ENCODE measurements at regions not wholly inside any gene's neighbourhood (a gene's known extent, or its start where the extent isn't known, plus 50 kb on each side); places are given as distances from the start of the nearest gene placed in this dataset.

GRCh38 chr6:21898107-21898796 lies 304.7 kb downstream of the SOX4 start:
- no peaks in the 10 kb centered on the region for H3K27me3 ChIP-seq (ENCODE audit: low read depth, low read length)
- H3K9me3 ChIP-seq (ENCODE audit: control insufficient read depth in 1 of 2, low read length in 2 of 2) = no peaks in the 10 kb centered on the region
- no peak overlapping the region for H3K4me3 ChIP-seq (ENCODE audit: low read depth in 1 of 2, low read length in 2 of 2)
- no peaks in the 10 kb centered on the region for H3K4me1 ChIP-seq (ENCODE audit: control insufficient read depth in 1 of 2, insufficient read depth in 2 of 2, low read length in 2 of 2)
- no peak overlapping the region for H3K27ac ChIP-seq (ENCODE audit: low read length)
- no peaks in the 10 kb centered on the region for H3K36me3 ChIP-seq (ENCODE audit: control insufficient read depth in 1 of 2, insufficient read depth in 2 of 2, low read length in 2 of 2)

GRCh38 chr6:21899708-21900107 lies 306.2 kb downstream of the SOX4 start:
- no peaks in the 10 kb centered on the region for H3K27me3 ChIP-seq (ENCODE audit: low read depth, low read length)
- H3K27ac ChIP-seq (ENCODE audit: low read length) = no peak overlapping the region
- H3K9me3 ChIP-seq (ENCODE audit: control insufficient read depth in 1 of 2, low read length in 2 of 2) = no peaks in the 10 kb centered on the region
- no peaks in the 10 kb centered on the region for H3K36me3 ChIP-seq (ENCODE audit: control insufficient read depth in 1 of 2, insufficient read depth in 2 of 2, low read length in 2 of 2)
- no peaks in the 10 kb centered on the region for H3K4me1 ChIP-seq (ENCODE audit: control insufficient read depth in 1 of 2, insufficient read depth in 2 of 2, low read length in 2 of 2)
- no peak overlapping the region for H3K4me3 ChIP-seq (ENCODE audit: low read depth in 1 of 2, low read length in 2 of 2)

- H3K4me1 ChIP-seq (ENCODE audit: control insufficient read depth in 1 of 2, insufficient read depth in 2 of 2, low read length in 2 of 2) = no peaks in the 10 kb centered on the region
- H3K36me3 ChIP-seq (ENCODE audit: control insufficient read depth in 1 of 2, insufficient read depth in 2 of 2, low read length in 2 of 2) = no peaks in the 10 kb centered on the region
- no peaks in the 10 kb centered on the region for H3K9me3 ChIP-seq (ENCODE audit: control insufficient read depth in 1 of 2, low read length in 2 of 2)
- no peak overlapping the region for H3K4me3 ChIP-seq (ENCODE audit: low read depth in 1 of 2, low read length in 2 of 2)
- no peak overlapping the region for H3K27ac ChIP-seq (ENCODE audit: low read length)
- H3K27me3 ChIP-seq (ENCODE audit: low read depth, low read length) = no peaks in the 10 kb centered on the region
These were observed 307.2 kb downstream of the SOX4 start for GRCh38 chr6:21900730-21901129.

GRCh38 chr6:21902628-21903169 lies 309.1 kb downstream of the SOX4 start:
- no peak overlapping the region for H3K4me3 ChIP-seq (ENCODE audit: low read depth in 1 of 2, low read length in 2 of 2)
- H3K36me3 ChIP-seq (ENCODE audit: control insufficient read depth in 1 of 2, insufficient read depth in 2 of 2, low read length in 2 of 2) = no peaks in the 10 kb centered on the region
- no peaks in the 10 kb centered on the region for H3K27me3 ChIP-seq (ENCODE audit: low read depth, low read length)
- no peak overlapping the region for H3K27ac ChIP-seq (ENCODE audit: low read length)
- H3K9me3 ChIP-seq (ENCODE audit: control insufficient read depth in 1 of 2, low read length in 2 of 2) = no peaks in the 10 kb centered on the region
- H3K4me1 ChIP-seq (ENCODE audit: control insufficient read depth in 1 of 2, insufficient read depth in 2 of 2, low read length in 2 of 2) = no peaks in the 10 kb centered on the region

- H3K4me3 ChIP-seq (ENCODE audit: low read depth in 1 of 2, low read length in 2 of 2) = no peak overlapping the region
- no peak overlapping the region for H3K27ac ChIP-seq (ENCODE audit: low read length)
- H3K9me3 ChIP-seq (ENCODE audit: control insufficient read depth in 1 of 2, low read length in 2 of 2) = no peaks in the 10 kb centered on the region
- H3K36me3 ChIP-seq (ENCODE audit: control insufficient read depth in 1 of 2, insufficient read depth in 2 of 2, low read length in 2 of 2) = no peaks in the 10 kb centered on the region
- H3K27me3 ChIP-seq (ENCODE audit: low read depth, low read length) = no peaks in the 10 kb centered on the region
- no peaks in the 10 kb centered on the region for H3K4me1 ChIP-seq (ENCODE audit: control insufficient read depth in 1 of 2, insufficient read depth in 2 of 2, low read length in 2 of 2)
These were observed 312.0 kb downstream of the SOX4 start for GRCh38 chr6:21905531-21905930.

- no peak overlapping the region for H3K4me3 ChIP-seq (ENCODE audit: low read depth in 1 of 2, low read length in 2 of 2)
- no peaks in the 10 kb centered on the region for H3K4me1 ChIP-seq (ENCODE audit: control insufficient read depth in 1 of 2, insufficient read depth in 2 of 2, low read length in 2 of 2)
- no peaks in the 10 kb centered on the region for H3K36me3 ChIP-seq (ENCODE audit: control insufficient read depth in 1 of 2, insufficient read depth in 2 of 2, low read length in 2 of 2)
- no peaks in the 10 kb centered on the region for H3K27me3 ChIP-seq (ENCODE audit: low read depth, low read length)
- no peaks in the 10 kb centered on the region for H3K9me3 ChIP-seq (ENCODE audit: control insufficient read depth in 1 of 2, low read length in 2 of 2)
- H3K27ac ChIP-seq (ENCODE audit: low read length) = no peak overlapping the region
These were observed 313.3 kb downstream of the SOX4 start for GRCh38 chr6:21906826-21907225.

- no peaks in the 10 kb centered on the region for H3K9me3 ChIP-seq (ENCODE audit: control insufficient read depth in 1 of 2, low read length in 2 of 2)
- no peaks in the 10 kb centered on the region for H3K27me3 ChIP-seq (ENCODE audit: low read depth, low read length)
- H3K36me3 ChIP-seq (ENCODE audit: control insufficient read depth in 1 of 2, insufficient read depth in 2 of 2, low read length in 2 of 2) = no peaks in the 10 kb centered on the region
- no peak overlapping the region for H3K27ac ChIP-seq (ENCODE audit: low read length)
- H3K4me3 ChIP-seq (ENCODE audit: low read depth in 1 of 2, low read length in 2 of 2) = no peak overlapping the region
- H3K4me1 ChIP-seq (ENCODE audit: control insufficient read depth in 1 of 2, insufficient read depth in 2 of 2, low read length in 2 of 2) = no peaks in the 10 kb centered on the region
These were observed 313.7 kb downstream of the SOX4 start for GRCh38 chr6:21907291-21907690.

GRCh38 chr6:21908161-21908848 lies 314.8 kb downstream of the SOX4 start:
- Histone ChIP-seq H3K4me1 (ENCODE audit: control insufficient read depth in 1 of 2, insufficient read depth in 2 of 2, low read length in 2 of 2) (no peaks in the 10 kb centered on the region), H3K27ac (ENCODE audit: low read length) (no peak overlapping the region), H3K27me3 (ENCODE audit: low read depth, low read length) (no peaks in the 10 kb centered on the region), H3K9me3 (ENCODE audit: control insufficient read depth in 1 of 2, low read length in 2 of 2) (no peaks in the 10 kb centered on the region), H3K36me3 (ENCODE audit: control insufficient read depth in 1 of 2, insufficient read depth in 2 of 2, low read length in 2 of 2) (no peaks in the 10 kb centered on the region), H3K4me3 (ENCODE audit: low read depth in 1 of 2, low read length in 2 of 2) (no peak overlapping the region)

- Histone ChIP-seq H3K27ac (ENCODE audit: low read length) (no peak overlapping the region), H3K4me1 (ENCODE audit: control insufficient read depth in 1 of 2, insufficient read depth in 2 of 2, low read length in 2 of 2) (no peaks in the 10 kb centered on the region), H3K4me3 (ENCODE audit: low read depth in 1 of 2, low read length in 2 of 2) (no peak overlapping the region), H3K36me3 (ENCODE audit: control insufficient read depth in 1 of 2, insufficient read depth in 2 of 2, low read length in 2 of 2) (no peaks in the 10 kb centered on the region), H3K9me3 (ENCODE audit: control insufficient read depth in 1 of 2, low read length in 2 of 2) (no peaks in the 10 kb centered on the region), H3K27me3 (ENCODE audit: low read depth, low read length) (no peaks in the 10 kb centered on the region)
These were observed 315.8 kb downstream of the SOX4 start for GRCh38 chr6:21909321-21909720.

- H3K27me3 ChIP-seq (ENCODE audit: low read depth, low read length) = no peaks in the 10 kb centered on the region
- H3K9me3 ChIP-seq (ENCODE audit: control insufficient read depth in 1 of 2, low read length in 2 of 2) = no peaks in the 10 kb centered on the region
- no peak overlapping the region for H3K4me3 ChIP-seq (ENCODE audit: low read depth in 1 of 2, low read length in 2 of 2)
- no peak overlapping the region for H3K27ac ChIP-seq (ENCODE audit: low read length)
- no peaks in the 10 kb centered on the region for H3K4me1 ChIP-seq (ENCODE audit: control insufficient read depth in 1 of 2, insufficient read depth in 2 of 2, low read length in 2 of 2)
- H3K36me3 ChIP-seq (ENCODE audit: control insufficient read depth in 1 of 2, insufficient read depth in 2 of 2, low read length in 2 of 2) = no peaks in the 10 kb centered on the region
These were observed 317.7 kb downstream of the SOX4 start for GRCh38 chr6:21911208-21911607.

- Histone ChIP-seq H3K27ac (ENCODE audit: low read length) (no peak overlapping the region), H3K9me3 (ENCODE audit: control insufficient read depth in 1 of 2, low read length in 2 of 2) (no peaks in the 10 kb centered on the region), H3K36me3 (ENCODE audit: control insufficient read depth in 1 of 2, insufficient read depth in 2 of 2, low read length in 2 of 2) (no peaks in the 10 kb centered on the region), H3K27me3 (ENCODE audit: low read depth, low read length) (no peaks in the 10 kb centered on the region), H3K4me3 (ENCODE audit: low read depth in 1 of 2, low read length in 2 of 2) (no peak overlapping the region), H3K4me1 (ENCODE audit: control insufficient read depth in 1 of 2, insufficient read depth in 2 of 2, low read length in 2 of 2) (no peaks in the 10 kb centered on the region)
These were observed 318.7 kb downstream of the SOX4 start for GRCh38 chr6:21912151-21912832.
